UCSD-AML1 (cell line): ENCODE measurements at regions not wholly inside any gene's neighbourhood (a gene's known extent, or its start where the extent isn't known, plus 50 kb on each side); places are given as distances from the start of the nearest gene placed in this dataset.
"Not testable (repeated sequence)": the region's sequence is repeated elsewhere in the genome, so short reads cannot be mapped to it uniquely, and the experiment has no call there.

ENCODE experiments used
- DNase-seq: peaks from one replicate; lab custom pipeline; 2025; ENCODE audit not compliant: unreplicated experiment; lab: John Stamatoyannopoulos, UW

GRCh38 chr2:215565897-215566296 lies 130.0 kb upstream of the FN1 start:
- DNase-seq, result no peak

GRCh38 chr2:215557701-215558100 lies 121.8 kb upstream of the FN1 start:
- no peak for DNase-seq

GRCh38 chr2:215556979-215557378 lies 121.1 kb upstream of the FN1 start:
- DNase-seq, result no peak

- no peak for DNase-seq
Measured at GRCh38 chr2:215554689-215555498, 119.0 kb upstream of the FN1 start.

- DNase-seq, result no peak
Measured at GRCh38 chr2:215553946-215554345, 118.1 kb upstream of the FN1 start.

GRCh38 chr2:215552144-215552580 lies 116.3 kb upstream of the FN1 start:
- DNase-seq, result no peak

- DNase-seq, result no peak
Measured at GRCh38 chr2:215550331-215550730, 114.5 kb upstream of the FN1 start.

GRCh38 chr2:215548714-215549113 lies 112.8 kb upstream of the FN1 start:
- no peak for DNase-seq

- no peak for DNase-seq
Measured at GRCh38 chr2:215542690-215543089, 106.8 kb upstream of the FN1 start.

GRCh38 chr2:215540658-215541057 lies 104.8 kb upstream of the FN1 start:
- DNase-seq, result no peak

- DNase-seq, result no peak
Measured at GRCh38 chr2:215537611-215538010, 101.7 kb upstream of the FN1 start.

GRCh38 chr2:215536510-215536909 lies 100.6 kb upstream of the FN1 start:
- DNase-seq, result no peak

GRCh38 chr2:215535741-215536140 lies 99.9 kb upstream of the FN1 start:
- no peak for DNase-seq

- DNase-seq, result no peak
Measured at GRCh38 chr2:215535125-215535668, 99.3 kb upstream of the FN1 start.

- DNase-seq, result not testable (repeated sequence)
Measured at GRCh38 chr2:215533716-215534115, 97.8 kb upstream of the FN1 start.

- DNase-seq, result no peak
Measured at GRCh38 chr2:215532844-215533243, 97.0 kb upstream of the FN1 start.

- no peak for DNase-seq
Measured at GRCh38 chr2:215531284-215531683, 95.4 kb upstream of the FN1 start.

GRCh38 chr2:215530191-215530968 lies 94.5 kb upstream of the FN1 start:
- no peak for DNase-seq

GRCh38 chr2:215529271-215529670 lies 93.4 kb upstream of the FN1 start:
- DNase-seq, result no peak

- no peak for DNase-seq
Measured at GRCh38 chr2:215528555-215528954, 92.7 kb upstream of the FN1 start.

- DNase-seq, result no peak
Measured at GRCh38 chr2:215527736-215528135, 91.9 kb upstream of the FN1 start.

- no peak for DNase-seq
Measured at GRCh38 chr2:215526341-215526740, 90.5 kb upstream of the FN1 start.
